IMR-90 (cell line): ENCODE measurements at regions not wholly inside any gene's neighbourhood (a gene's known extent, or its start where the extent isn't known, plus 50 kb on each side); places are given as distances from the start of the nearest gene placed in this dataset.

ENCODE experiments used
- ELK1 ChIP-seq: fragments of 150-350 bp; IDR thresholded peaks from 2 replicates; pipeline ENCODE4 v1.6.1; 2016; ENCODE audit warnings: low read depth, mild to moderate bottlenecking, low read length, moderate library complexity, borderline replicate concordance
- FOS ChIP-seq: fragments of 150-350 bp; IDR thresholded peaks from 2 replicates; pipeline ENCODE4 v1.6.1; 2016; ENCODE audit warnings: low read depth, low read length
- MXI1 ChIP-seq: IDR thresholded peaks from 2 replicates; pipeline ENCODE4 v1.6.1; 2012; ENCODE audit warnings: low read depth, mild to moderate bottlenecking, low read length, moderate library complexity, borderline replicate concordance
- POLR2A ChIP-seq: IDR thresholded peaks from 2 replicates; pipeline ENCODE4 v1.6.1; 2012; ENCODE audit warnings: mild to moderate bottlenecking, low read depth, low read length
- USF2 ChIP-seq: fragments of 150-350 bp; IDR thresholded peaks from 2 replicates; pipeline ENCODE4 v1.6.1; 2017; ENCODE audit warnings: mild to moderate bottlenecking, antibody characterized with exemption, low read length, low read depth
- TF ChIP-seq, protein P1 (sequence below): conservative IDR thresholded peaks from 2 replicates; pipeline ENCODE4 v1.5.1; 2012; ENCODE audit warnings: mild to moderate bottlenecking, low read depth, low read length, improper control_type of control experiment

GRCh38 chr1:95703046-95703445 lies 469.0 kb downstream of the RWDD3 start:
- TF ChIP-seq, protein P1, sequence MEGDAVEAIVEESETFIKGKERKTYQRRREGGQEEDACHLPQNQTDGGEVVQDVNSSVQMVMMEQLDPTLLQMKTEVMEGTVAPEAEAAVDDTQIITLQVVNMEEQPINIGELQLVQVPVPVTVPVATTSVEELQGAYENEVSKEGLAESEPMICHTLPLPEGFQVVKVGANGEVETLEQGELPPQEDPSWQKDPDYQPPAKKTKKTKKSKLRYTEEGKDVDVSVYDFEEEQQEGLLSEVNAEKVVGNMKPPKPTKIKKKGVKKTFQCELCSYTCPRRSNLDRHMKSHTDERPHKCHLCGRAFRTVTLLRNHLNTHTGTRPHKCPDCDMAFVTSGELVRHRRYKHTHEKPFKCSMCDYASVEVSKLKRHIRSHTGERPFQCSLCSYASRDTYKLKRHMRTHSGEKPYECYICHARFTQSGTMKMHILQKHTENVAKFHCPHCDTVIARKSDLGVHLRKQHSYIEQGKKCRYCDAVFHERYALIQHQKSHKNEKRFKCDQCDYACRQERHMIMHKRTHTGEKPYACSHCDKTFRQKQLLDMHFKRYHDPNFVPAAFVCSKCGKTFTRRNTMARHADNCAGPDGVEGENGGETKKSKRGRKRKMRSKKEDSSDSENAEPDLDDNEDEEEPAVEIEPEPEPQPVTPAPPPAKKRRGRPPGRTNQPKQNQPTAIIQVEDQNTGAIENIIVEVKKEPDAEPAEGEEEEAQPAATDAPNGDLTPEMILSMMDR = no peak
- TF ChIP-seq POLR2A = no peak
- TF ChIP-seq FOS = no peak
- no peak for TF ChIP-seq MXI1
- no peak for TF ChIP-seq USF2
- no peak for TF ChIP-seq ELK1
